HG02642 (cell line): ENCODE measurements at regions not wholly inside any gene's neighbourhood (a gene's known extent, or its start where the extent isn't known, plus 50 kb on each side); places are given as distances from the start of the nearest gene placed in this dataset.
"Not testable (repeated sequence)": the region's sequence is repeated elsewhere in the genome, so short reads cannot be mapped to it uniquely, and the experiment has no call there.

Experiments used
- ATAC-seq: cut with Tn5 transposase; IDR thresholded peaks from one replicate; pipeline ENCODE4 v1.9.1; 2021; ENCODE audit warnings: mild to moderate bottlenecking; ENCODE audit not compliant: unreplicated experiment, poor library complexity

GRCh38 chr20:50323777-50324775 is 133.4 kb downstream of the CEBPB start:
- no peak for ATAC-seq

DNA sequence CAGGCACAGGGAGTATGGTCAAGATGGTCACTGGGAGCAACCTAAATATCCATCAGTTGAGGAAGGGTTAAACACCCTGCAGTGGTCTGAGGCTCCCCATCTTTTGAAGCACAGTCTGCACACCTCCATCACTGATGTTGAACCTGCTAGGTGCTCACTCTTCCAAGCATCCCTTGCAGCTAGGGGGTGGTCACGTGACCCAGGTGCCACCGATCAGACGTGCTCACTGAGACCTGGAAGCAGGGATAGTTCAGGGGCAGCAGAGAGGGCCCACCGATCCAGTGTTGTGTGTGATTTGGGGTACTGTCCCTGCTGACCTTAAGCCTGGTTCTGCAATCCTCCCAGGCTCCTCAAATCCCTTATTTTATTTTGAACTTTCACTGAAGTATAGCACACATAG is 134.6 kb downstream of the CEBPB start:
- no peak for ATAC-seq

GRCh38 chr20:50325651-50326050 is 135.0 kb downstream of the CEBPB start:
- ATAC-seq = no peak

DNA sequence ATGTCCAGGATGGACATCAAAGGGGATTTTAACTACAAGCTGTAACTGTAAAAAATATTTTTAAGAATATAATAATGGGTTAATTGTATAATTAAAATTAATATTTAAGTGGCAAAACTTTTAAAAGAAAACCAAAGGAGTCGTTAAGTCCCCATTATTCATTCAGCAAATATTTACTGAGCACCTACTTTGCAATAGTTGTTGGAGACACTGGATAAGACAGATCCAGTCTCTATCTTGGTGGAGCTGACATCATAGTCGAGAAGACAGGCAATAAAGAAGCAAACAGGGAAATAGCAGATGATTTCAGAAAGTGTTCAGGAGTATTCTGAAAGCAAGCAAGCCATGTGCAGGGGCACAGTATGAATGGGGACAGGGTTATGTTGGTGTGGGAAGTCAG is 137.0 kb downstream of the CEBPB start:
- ATAC-seq = no peak

- ATAC-seq = no peak
These were observed 137.8 kb downstream of the CEBPB start for GRCh38 chr20:50328222-50328979.

- no peak for ATAC-seq
These were observed 138.6 kb downstream of the CEBPB start for GRCh38 chr20:50328996-50329898.

DNA sequence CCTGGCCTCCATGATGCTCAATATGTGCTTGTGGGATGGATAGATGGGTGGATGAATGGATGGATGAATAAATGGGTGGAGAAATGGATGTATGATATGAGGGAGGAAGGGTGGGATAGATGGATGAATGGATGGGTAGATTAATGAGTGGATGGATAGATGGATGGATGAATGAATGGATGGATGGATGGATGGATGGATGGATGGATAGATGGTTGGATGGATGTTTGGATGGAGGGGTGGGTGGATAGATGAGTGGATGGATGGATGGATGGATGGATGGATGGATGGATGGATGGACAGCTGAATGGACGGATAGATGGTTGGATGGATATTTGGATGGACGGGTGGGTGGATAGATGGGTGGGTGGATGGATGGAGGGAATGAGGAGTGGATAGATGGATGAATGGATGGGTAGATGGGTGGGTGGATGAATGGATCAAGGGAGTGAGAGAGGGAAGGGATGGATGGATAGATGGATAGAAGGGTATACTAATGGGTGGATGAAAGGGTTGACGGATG is 139.4 kb downstream of the CEBPB start:
- no peak for ATAC-seq

GRCh38 chr20:50330504-50331313 is 140.1 kb downstream of the CEBPB start:
- no peak for ATAC-seq

DNA sequence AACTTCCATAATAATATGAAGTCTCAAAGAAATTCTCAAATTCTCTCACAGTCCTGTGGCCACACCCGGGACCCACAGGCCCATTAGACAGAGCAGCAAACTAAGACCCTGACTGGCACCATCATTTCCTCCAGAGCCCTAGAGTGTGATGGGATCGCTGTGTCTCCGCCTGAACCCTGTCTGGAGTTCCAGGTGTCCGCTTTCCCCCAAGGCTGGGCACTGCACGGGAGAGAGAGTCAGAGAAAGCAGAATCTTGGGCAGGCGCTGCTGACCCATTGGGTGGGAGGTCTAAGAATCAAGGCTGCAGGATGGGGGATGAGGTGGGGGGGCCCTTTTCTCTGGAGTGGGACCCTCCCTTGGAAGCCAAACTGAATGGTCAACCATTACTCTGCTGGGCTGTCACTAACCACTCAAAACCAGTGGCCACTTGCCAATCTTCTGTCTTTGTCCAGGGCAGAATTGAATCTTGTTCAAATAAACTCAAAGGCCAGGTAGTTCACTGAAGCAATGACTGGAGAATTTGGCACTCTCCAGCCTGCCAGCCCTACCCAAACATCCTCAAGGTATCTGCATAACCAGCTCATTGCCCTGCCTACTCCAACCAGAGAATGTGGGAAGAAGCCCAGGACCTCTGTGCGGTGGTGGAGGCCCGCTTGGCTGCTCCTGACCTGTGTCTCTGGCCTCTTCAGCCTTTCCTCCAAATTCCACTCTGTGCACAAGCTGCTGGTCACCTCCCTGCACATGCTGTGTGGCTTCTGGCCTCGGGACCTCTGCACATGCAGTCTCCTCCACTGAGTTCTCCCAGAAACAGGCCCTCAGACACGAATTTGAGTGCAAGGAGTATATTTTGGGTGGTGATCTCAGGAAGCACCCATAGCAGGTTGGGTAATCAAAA is 141.1 kb downstream of the CEBPB start:
- no peak for ATAC-seq

DNA sequence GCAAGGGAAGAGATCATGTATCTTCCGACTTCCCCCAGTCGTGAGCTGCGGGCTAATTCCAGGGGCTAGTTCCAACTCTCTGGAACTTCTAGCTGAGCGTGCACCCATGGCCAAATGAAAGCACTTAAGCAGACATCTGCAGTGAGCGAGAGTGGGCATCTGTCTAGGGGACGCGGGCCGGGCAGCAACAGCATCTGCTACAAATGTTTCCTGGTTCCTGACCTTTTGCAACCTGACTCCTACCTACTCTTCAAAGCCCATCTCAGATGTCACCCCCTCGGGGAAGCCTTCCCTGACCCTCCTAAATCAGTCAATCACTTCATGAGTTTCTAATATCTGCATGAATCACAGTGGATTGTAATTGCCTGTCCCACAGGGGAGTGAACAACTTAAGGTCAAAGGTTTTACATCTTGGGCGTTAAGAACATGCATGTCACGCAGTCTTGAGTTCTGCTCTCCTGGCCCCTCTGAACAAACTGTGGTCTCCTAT is 141.9 kb downstream of the CEBPB start:
- no peak for ATAC-seq

DNA sequence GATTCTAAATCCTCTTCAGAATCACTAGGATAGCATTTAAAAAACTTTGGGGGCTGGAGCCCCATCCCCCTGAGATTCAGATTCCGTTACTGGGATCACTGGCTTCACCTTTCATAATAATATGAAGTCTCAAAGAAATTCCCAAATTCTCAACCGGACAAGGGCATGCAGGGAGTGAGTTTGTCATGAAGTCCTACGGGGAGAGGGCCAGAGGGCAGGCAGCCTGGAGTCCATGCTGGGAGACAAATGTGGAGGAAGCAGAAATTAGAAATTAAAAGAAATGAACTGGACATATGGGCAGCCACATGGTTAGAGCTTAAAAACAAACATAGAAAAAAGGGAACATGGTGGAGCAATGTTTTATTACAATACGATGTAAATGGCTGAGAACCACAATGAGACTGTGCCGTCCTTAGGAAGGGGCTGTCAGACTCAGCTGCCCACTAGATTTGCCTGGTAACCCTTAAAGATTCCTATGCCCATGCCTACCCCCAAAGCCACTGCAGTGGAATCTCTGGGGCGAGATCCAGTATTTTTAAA is 142.6 kb downstream of the CEBPB start:
- no peak for ATAC-seq

GRCh38 chr20:50333812-50334211 is 143.2 kb downstream of the CEBPB start:
- no peak for ATAC-seq

GRCh38 chr20:50334512-50334911 is 143.9 kb downstream of the CEBPB start:
- ATAC-seq = not testable (repeated sequence)

- no peak for ATAC-seq
These were observed 144.5 kb downstream of the CEBPB start for GRCh38 chr20:50335105-50335504.

DNA sequence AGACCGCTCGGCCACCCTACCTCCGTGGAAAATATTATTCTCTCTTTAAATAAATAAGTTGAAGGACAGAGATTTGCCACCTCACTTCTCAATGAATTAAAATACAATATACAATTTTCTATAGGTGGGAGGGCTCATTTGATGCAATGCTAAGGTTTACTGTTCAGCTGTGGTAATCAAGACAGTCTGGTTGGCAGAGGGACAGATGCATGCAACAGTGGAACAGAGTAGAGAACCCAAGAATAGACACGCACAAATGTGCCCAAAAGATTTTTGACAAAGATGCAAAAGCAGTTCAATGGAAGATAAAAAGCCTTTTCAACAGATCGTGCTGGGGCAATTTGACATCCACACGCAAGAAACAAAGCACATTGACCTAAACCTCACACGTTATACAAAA is 145.2 kb downstream of the CEBPB start:
- no peak for ATAC-seq

- no peak for ATAC-seq
These were observed 146.0 kb downstream of the CEBPB start for GRCh38 chr20:50336661-50337060.

GRCh38 chr20:50337521-50338466 is 147.2 kb downstream of the CEBPB start:
- no peak for ATAC-seq
